Mesenchymal stem cell (in vitro differentiated cells and primary cell): ENCODE measurements at regions not wholly inside any gene's neighbourhood (a gene's known extent, or its start where the extent isn't known, plus 50 kb on each side); places are given as distances from the start of the nearest gene placed in this dataset.
A peak's percentile ranks its signal among the peaks of the same experiment; 100 is the strongest.

ENCODE experiments used
- DNase-seq: peaks from one replicate; pipeline ENCODE4 v3.0.0-alpha.2; 2013
- H2AFZ ChIP-seq: one replicate; pipeline ENCODE4 v1.6.1; 2013; ENCODE audit warnings: low read depth, mild to moderate bottlenecking, control low read depth, inconsistent platforms, low read length, moderate library complexity
- H2AK5ac ChIP-seq: 2 replicates; pipeline ENCODE4 v1.6.1; 2013; ENCODE audit warnings: low read length, moderate library complexity, mild to moderate bottlenecking, inconsistent platforms; ENCODE audit not compliant: severe bottlenecking
- H2BK120ac ChIP-seq: one replicate; pipeline ENCODE4 v1.6.1; 2013; ENCODE audit warnings: low read depth, mild to moderate bottlenecking, inconsistent platforms, low read length, moderate library complexity
- H2BK12ac ChIP-seq, 2 experiments: one replicate each; pipeline ENCODE4 v1.6.1; 2013; ENCODE audit warnings: inconsistent platforms in 2 of 2, low read length in 2 of 2, mild to moderate bottlenecking in 2 of 2, moderate library complexity in 2 of 2, control low read depth in 1 of 2
- H2BK15ac ChIP-seq: one replicate; pipeline ENCODE4 v1.6.1; 2013; ENCODE audit warnings: mild to moderate bottlenecking, low read depth, inconsistent platforms; ENCODE audit not compliant: poor library complexity, severe bottlenecking
- H2BK5ac ChIP-seq: 2 replicates; pipeline ENCODE4 v1.6.1; 2013; ENCODE audit warnings: low read depth, mild to moderate bottlenecking, low read length, control low read depth, inconsistent platforms; ENCODE audit not compliant: poor library complexity, severe bottlenecking
- H3K14ac ChIP-seq, 2 experiments: one replicate each; pipeline ENCODE4 v1.6.1; 2013; ENCODE audit warnings: inconsistent platforms in 2 of 2, low read length in 2 of 2, control low read depth in 1 of 2, mild to moderate bottlenecking in 1 of 2, moderate library complexity in 1 of 2
- H3K18ac ChIP-seq, 2 experiments: one replicate each; pipeline ENCODE4 v1.6.1; 2013; ENCODE audit warnings: inconsistent platforms in 2 of 2, low read length in 2 of 2, control low read depth in 1 of 2, low read depth in 1 of 2, mild to moderate bottlenecking in 1 of 2
- H3K23ac ChIP-seq, 2 experiments: one replicate each; pipeline ENCODE4 v1.6.1; 2013; ENCODE audit warnings: inconsistent platforms in 2 of 2, low read length in 2 of 2, mild to moderate bottlenecking in 2 of 2, moderate library complexity in 2 of 2, control low read depth in 1 of 2
- H3K27ac ChIP-seq: 2 replicates; pipeline ENCODE4 v1.5.1; 2013; ENCODE audit warnings: mild to moderate bottlenecking, moderate library complexity, low read length, control low read depth, inconsistent platforms; ENCODE audit not compliant: poor library complexity, severe bottlenecking
- H3K27me3 ChIP-seq, 2 experiments: 2 replicates each; pipeline versions ENCODE4 v1.6.1 to v1.7.0; 2013; ENCODE audit warnings: low read length in 2 of 2, mild to moderate bottlenecking in 2 of 2, moderate library complexity in 2 of 2, control low read depth in 1 of 2, inconsistent platforms in 1 of 2; ENCODE audit not compliant: control insufficient read depth in 1 of 2, insufficient read depth in 1 of 2
- H3K36me3 ChIP-seq, 2 experiments: 2 replicates each; pipeline versions ENCODE4 v1.6.1 to v1.7.0; 2013; ENCODE audit warnings: low read length in 2 of 2, control low read depth in 1 of 2, inconsistent platforms in 1 of 2, low read depth in 1 of 2, mild to moderate bottlenecking in 1 of 2; ENCODE audit not compliant: insufficient read depth in 2 of 2, control insufficient read depth in 1 of 2
- H3K4ac ChIP-seq, 2 experiments: one replicate each; pipeline ENCODE4 v1.6.1; 2013; ENCODE audit warnings: inconsistent platforms in 2 of 2, low read length in 2 of 2, mild to moderate bottlenecking in 2 of 2, moderate library complexity in 2 of 2, control low read depth in 1 of 2, low read depth in 1 of 2
- H3K4me1 ChIP-seq: 2 replicates; pipeline ENCODE4 v1.6.1; 2013; ENCODE audit warnings: low read depth, low read length, control low read depth; ENCODE audit not compliant: control insufficient read depth, insufficient read depth
- H3K4me2 ChIP-seq: 2 replicates; pipeline ENCODE4 v1.6.1; 2013; ENCODE audit warnings: low read length, mild to moderate bottlenecking, inconsistent platforms; ENCODE audit not compliant: poor library complexity, severe bottlenecking
- H3K4me3 ChIP-seq, 2 experiments: 2 replicates each; pipeline versions ENCODE4 v1.5.1 to v1.7.0; 2013; ENCODE audit warnings: low read length in 2 of 2, mild to moderate bottlenecking in 2 of 2, control low read depth in 1 of 2, low read depth in 1 of 2; ENCODE audit not compliant: insufficient read depth in 1 of 2
- H3K79me1 ChIP-seq: replicated peaks from 2 replicates; pipeline ENCODE4 v1.6.1; 2013; ENCODE audit warnings: mild to moderate bottlenecking, control low read depth, low read length, inconsistent platforms; ENCODE audit not compliant: poor library complexity, severe bottlenecking
- H3K9ac ChIP-seq: 2 replicates; pipeline ENCODE4 v1.7.0; 2013; ENCODE audit warnings: mild to moderate bottlenecking, low read length, moderate library complexity
- H3K9me3 ChIP-seq: 2 replicates; pipeline ENCODE4 v1.7.0; 2013; ENCODE audit warnings: mild to moderate bottlenecking, low read length; ENCODE audit not compliant: control insufficient read depth
- H4K8ac ChIP-seq: one replicate; pipeline ENCODE4 v1.6.1; 2013; ENCODE audit warnings: inconsistent platforms, mild to moderate bottlenecking, low read length, moderate library complexity
- H4K91ac ChIP-seq: one replicate; pipeline ENCODE4 v1.6.1; 2013; ENCODE audit warnings: mild to moderate bottlenecking, low read length, inconsistent platforms
- WGBS: methylation state at CpG from one replicate; pipeline ENCODE4 v1.1.7; 2013; ENCODE audit warnings: mixed read lengths; 5-methylcytosine and 5-hydroxymethylcytosine counted together

DNA sequence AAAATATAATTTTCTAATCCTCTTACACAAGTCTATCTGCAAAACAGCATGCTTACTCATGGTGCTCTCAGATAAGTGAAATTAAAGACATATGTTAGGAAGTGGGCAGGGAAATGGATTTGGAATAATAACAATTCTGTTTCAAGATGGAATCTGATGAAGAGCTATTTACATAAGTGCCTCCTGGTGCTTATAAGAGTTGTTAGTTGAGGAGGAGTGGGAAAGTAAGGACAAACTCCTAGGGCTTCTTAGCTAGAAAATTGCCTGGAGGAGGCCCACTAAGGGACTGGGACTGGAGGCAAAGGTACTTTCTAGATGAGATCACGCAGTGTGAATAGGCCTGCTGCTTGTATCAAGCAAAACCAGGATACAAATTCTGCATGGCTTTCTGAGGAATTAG lies 939.8 kb downstream of the GLUD2 start:
- Histone ChIP-seq H3K4ac (no peak overlapping the region), H3K79me1 (no peaks in the 10 kb centered on the region), H2BK12ac (no peak overlapping the region), H2BK120ac (no peak overlapping the region), H3K4me2 (no peak overlapping the region), H3K4me3 (no peak overlapping the region), H3K18ac (no peak overlapping the region), H2AK5ac (no peak overlapping the region), H3K23ac (no peak overlapping the region), H3K9me3 (peaks cover 10% of the 10 kb centered on the region), H2BK15ac (no peak overlapping the region), H4K8ac (no peak overlapping the region), H4K91ac (no peak overlapping the region), H3K36me3 (no peaks in the 10 kb centered on the region), H3K27me3 (no peaks in the 10 kb centered on the region), H3K27ac (no peak overlapping the region), H2AFZ (no peak overlapping the region), H3K4me1 (no peaks in the 10 kb centered on the region), H3K14ac (no peak overlapping the region), H3K9ac (peak overlapping the region; percentile 66), H2BK5ac (no peak overlapping the region)
- 100% methylated on average over 1 of the region's 1 CpG for WGBS
- no peak for DNase-seq

DNA sequence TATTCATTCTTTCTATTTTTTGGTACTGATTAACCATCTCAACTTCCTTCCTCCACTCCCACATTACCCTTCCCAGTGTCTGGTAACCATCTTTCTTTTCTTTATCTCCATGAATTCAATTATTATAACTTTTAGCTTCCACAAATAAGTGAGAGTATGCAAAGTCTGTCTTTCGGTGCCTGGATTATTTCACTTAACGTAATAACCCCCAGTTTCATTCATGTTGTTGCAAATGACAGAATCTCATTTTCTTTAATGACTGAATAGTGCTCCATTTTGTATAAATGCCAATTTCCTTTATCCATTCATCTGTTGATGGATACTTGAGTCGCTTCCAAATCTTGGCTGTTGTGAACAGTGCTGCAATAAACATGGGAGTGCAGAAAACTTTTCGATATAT lies 940.4 kb downstream of the GLUD2 start:
- Histone ChIP-seq H3K4me3 (no peak overlapping the region), H3K4me1 (no peaks in the 10 kb centered on the region), H2AK5ac (no peak overlapping the region), H3K4me2 (no peak overlapping the region), H2BK5ac (no peak overlapping the region), H3K23ac (no peak overlapping the region), H3K27me3 (no peaks in the 10 kb centered on the region), H3K4ac (no peak overlapping the region), H2AFZ (no peak overlapping the region), H2BK12ac (no peak overlapping the region), H3K36me3 (no peaks in the 10 kb centered on the region), H3K9me3 (peaks cover 10% of the 10 kb centered on the region), H3K18ac (no peak overlapping the region), H2BK120ac (no peak overlapping the region), H2BK15ac (no peak overlapping the region), H4K91ac (no peak overlapping the region), H3K79me1 (no peaks in the 10 kb centered on the region), H4K8ac (no peak overlapping the region), H3K14ac (no peak overlapping the region), H3K9ac (no peak overlapping the region), H3K27ac (no peak overlapping the region)
- no peak for DNase-seq
- WGBS, result 50% methylated on average over 2 of the region's 4 CpGs

DNA sequence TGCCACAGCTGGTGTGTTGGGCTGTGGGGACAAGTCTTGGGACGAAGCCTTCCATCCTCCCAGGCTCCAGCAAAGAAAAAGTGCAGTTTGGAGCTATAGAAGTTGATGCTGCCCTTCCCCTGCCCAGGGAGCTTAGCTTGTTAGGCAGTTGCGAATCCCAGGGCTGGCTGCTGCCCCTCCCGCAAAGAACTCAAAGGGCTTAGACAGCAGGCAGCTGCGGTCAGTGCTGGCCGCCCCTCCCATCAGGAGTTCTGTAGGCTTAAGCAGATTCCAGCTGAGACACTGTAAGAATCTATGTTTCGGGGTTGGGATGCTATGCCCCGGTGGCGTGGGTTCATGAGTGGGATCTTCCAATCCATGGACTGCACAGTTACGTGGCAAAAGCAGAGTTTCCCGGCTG lies 956.7 kb downstream of the GLUD2 start:
- Histone ChIP-seq H4K91ac (no peak overlapping the region), H2BK12ac (no peak overlapping the region), H3K18ac (no peak overlapping the region), H3K23ac (no peak overlapping the region), H3K4me3 (no peak overlapping the region), H3K79me1 (no peaks in the 10 kb centered on the region), H2BK5ac (no peak overlapping the region), H3K4ac (no peak overlapping the region), H2AK5ac (no peak overlapping the region), H3K4me2 (no peak overlapping the region), H2BK120ac (no peak overlapping the region), H3K4me1 (no peaks in the 10 kb centered on the region), H3K27me3 (no peaks in the 10 kb centered on the region), H3K9ac (no peak overlapping the region), H2AFZ (no peak overlapping the region), H2BK15ac (no peak overlapping the region), H3K14ac (no peak overlapping the region), H3K36me3 (no peaks in the 10 kb centered on the region), H4K8ac (no peak overlapping the region), H3K27ac (no peak overlapping the region), H3K9me3 (peaks cover 4% of the 10 kb centered on the region)
- DNase-seq, result no peak
- 80% methylated on average over 9 of the region's 10 CpGs for WGBS

DNA sequence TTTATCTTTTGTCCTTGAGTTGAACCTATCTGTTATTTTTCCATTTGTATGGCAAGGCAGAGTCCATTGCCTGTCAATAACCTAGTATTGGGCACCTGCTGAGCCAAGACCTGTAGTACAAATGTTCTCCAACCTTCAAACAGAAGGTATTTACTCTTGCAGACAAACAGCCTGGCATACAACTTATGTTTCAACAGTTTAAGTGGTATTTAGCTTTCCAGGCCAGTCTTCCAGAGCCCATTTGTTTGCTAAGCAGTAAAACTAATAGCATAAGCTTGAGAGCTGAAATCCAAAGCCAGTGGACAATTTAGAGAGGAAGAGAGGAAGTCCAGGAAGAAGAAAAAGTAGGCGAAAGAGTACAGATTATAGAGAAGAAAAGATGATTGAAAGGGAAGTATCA lies 979.3 kb downstream of the GLUD2 start:
- Histone ChIP-seq H3K4me2 (no peak overlapping the region), H4K91ac (no peak overlapping the region), H2BK15ac (no peak overlapping the region), H3K23ac (no peak overlapping the region), H3K4me3 (no peak overlapping the region), H3K18ac (no peak overlapping the region), H2AFZ (no peak overlapping the region), H3K79me1 (no peaks in the 10 kb centered on the region), H3K4ac (no peak overlapping the region), H4K8ac (no peak overlapping the region), H3K9ac (no peak overlapping the region), H3K4me1 (no peaks in the 10 kb centered on the region), H3K27me3 (no peaks in the 10 kb centered on the region), H2BK12ac (no peak overlapping the region), H2BK5ac (no peak overlapping the region), H3K36me3 (no peaks in the 10 kb centered on the region), H3K14ac (no peak overlapping the region), H3K27ac (no peak overlapping the region), H2AK5ac (no peak overlapping the region), H3K9me3 (no peaks in the 10 kb centered on the region), H2BK120ac (no peak overlapping the region)
- DNase-seq, result no peak
- 88% methylated on average over 1 of the region's 1 CpG for WGBS
